Caki2 (cell line): ENCODE measurements at regions not wholly inside any gene's neighbourhood (a gene's known extent, or its start where the extent isn't known, plus 50 kb on each side); places are given as distances from the start of the nearest gene placed in this dataset.
"Not testable (repeated sequence)": the region's sequence is repeated elsewhere in the genome, so short reads cannot be mapped to it uniquely, and the experiment has no call there.

Experiments used
- DNase-seq: peaks from one replicate; pipeline ENCODE4 v3.0.0-alpha.2; 2015; ENCODE audit warnings: low read depth
- in situ Hi-C: cut with HindIII; loops from 2 replicates; pipeline ENCODE4 v1.10.0; 2016; ENCODE audit warnings: low sequenced_read_pairs, low pct_unique_long_range_greater_than_20kb, mixed read lengths

GRCh38 chr5:148740079-148740858 lies 85.9 kb upstream of the HTR4 start:
- DNase-seq: no peak
- in situ Hi-C loops: no loop called here

GRCh38 chr5:148740966-148741742 lies 85.3 kb upstream of the ADRB2 start:
- in situ Hi-C loops: no loop called here
- DNase-seq: peak; percentile 53

GRCh38 chr5:148741766-148742165 lies 84.6 kb upstream of the ADRB2 start:
- in situ Hi-C loops, DNase-seq: not testable (repeated sequence)

GRCh38 chr5:148744380-148744779 lies 82.0 kb upstream of the ADRB2 start:
- in situ Hi-C loops, DNase-seq: not testable (repeated sequence)

GRCh38 chr5:148746826-148747535 lies 79.4 kb upstream of the ADRB2 start:
- no peak for DNase-seq
- in situ Hi-C loops: no loop called here

- in situ Hi-C loops: no loop called here
- no peak for DNase-seq
These were observed 78.9 kb upstream of the ADRB2 start for GRCh38 chr5:148747536-148747906.

- in situ Hi-C loops: no loop called here
- DNase-seq: no peak
These were observed 77.6 kb upstream of the ADRB2 start for GRCh38 chr5:148748702-148749392.

GRCh38 chr5:148750614-148751013 lies 75.8 kb upstream of the ADRB2 start:
- in situ Hi-C loops: no loop called here
- no peak for DNase-seq

GRCh38 chr5:148751025-148751424 lies 75.4 kb upstream of the ADRB2 start:
- in situ Hi-C loops: no loop called here
- DNase-seq: no peak

GRCh38 chr5:148752375-148752774 lies 74.0 kb upstream of the ADRB2 start:
- DNase-seq, in situ Hi-C loops: not testable (repeated sequence)

GRCh38 chr5:148759101-148759500 lies 67.3 kb upstream of the ADRB2 start:
- DNase-seq: no peak
- in situ Hi-C loops: no loop called here

GRCh38 chr5:148760945-148761638 lies 65.3 kb upstream of the ADRB2 start:
- DNase-seq: no peak

GRCh38 chr5:148763996-148764395 lies 62.4 kb upstream of the ADRB2 start:
- in situ Hi-C loops: no loop called here
- no peak for DNase-seq

More at GRCh38 chr5:148760945-148761638, 65.3 kb upstream of the ADRB2 start:
- in situ Hi-C loops: no loop called here

- no peak for DNase-seq
- in situ Hi-C loops: no loop called here
These were observed 61.4 kb upstream of the ADRB2 start for GRCh38 chr5:148765061-148765460.

GRCh38 chr5:148768806-148769415 lies 57.5 kb upstream of the ADRB2 start:
- in situ Hi-C loops: no loop called here
- no peak for DNase-seq

GRCh38 chr5:148769941-148770340 lies 56.5 kb upstream of the ADRB2 start:
- no peak for DNase-seq
- in situ Hi-C loops: no loop called here

- in situ Hi-C loops: no loop called here
- no peak for DNase-seq
These were observed 52.1 kb upstream of the ADRB2 start for GRCh38 chr5:148774313-148774712.

- DNase-seq: no peak
- in situ Hi-C loops: no loop called here
These were observed 50.1 kb upstream of the ADRB2 start for GRCh38 chr5:148776261-148776660.
